HG02840 (cell line): ENCODE measurements at regions not wholly inside any gene's neighbourhood (a gene's known extent, or its start where the extent isn't known, plus 50 kb on each side); places are given as distances from the start of the nearest gene placed in this dataset.

Experiments
- ATAC-seq: cut with Tn5 transposase; IDR thresholded peaks from one replicate; pipeline ENCODE4 v1.9.1; 2021; ENCODE audit warnings: mild to moderate bottlenecking, moderate library complexity, moderate number of reproducible peaks; ENCODE audit not compliant: unreplicated experiment, low FRiP score

- ATAC-seq, result no peak
Observed at GRCh38 chr6:146902846-146903245, 301.4 kb upstream of the STXBP5 start.

DNA sequence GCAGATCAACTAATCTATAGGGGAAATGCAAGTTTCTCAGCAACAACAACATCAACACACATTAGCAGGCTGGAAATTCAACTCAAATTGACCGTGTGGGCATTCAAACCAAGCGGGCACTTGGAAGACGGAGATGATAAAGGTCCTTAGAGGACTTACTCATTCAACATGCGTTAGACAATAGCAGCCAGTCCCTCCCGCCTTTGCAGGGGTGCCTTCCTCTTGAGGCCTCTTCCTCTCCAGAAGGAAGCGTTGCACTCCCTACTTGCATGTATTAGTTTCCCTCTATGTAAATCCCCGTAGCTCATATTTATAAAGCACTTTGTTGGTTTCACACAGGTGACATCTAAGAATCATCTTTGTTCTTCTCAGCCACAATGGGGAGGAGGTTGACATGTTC, 300.8 kb upstream of the STXBP5 start:
- ATAC-seq, result no peak

GRCh38 chr6:146904596-146904995, 299.6 kb upstream of the STXBP5 start:
- no peak for ATAC-seq

- no peak for ATAC-seq
Observed at GRCh38 chr6:146905181-146905704, 299.0 kb upstream of the STXBP5 start.

GRCh38 chr6:146908786-146909185, 295.4 kb upstream of the STXBP5 start:
- ATAC-seq, result no peak

DNA sequence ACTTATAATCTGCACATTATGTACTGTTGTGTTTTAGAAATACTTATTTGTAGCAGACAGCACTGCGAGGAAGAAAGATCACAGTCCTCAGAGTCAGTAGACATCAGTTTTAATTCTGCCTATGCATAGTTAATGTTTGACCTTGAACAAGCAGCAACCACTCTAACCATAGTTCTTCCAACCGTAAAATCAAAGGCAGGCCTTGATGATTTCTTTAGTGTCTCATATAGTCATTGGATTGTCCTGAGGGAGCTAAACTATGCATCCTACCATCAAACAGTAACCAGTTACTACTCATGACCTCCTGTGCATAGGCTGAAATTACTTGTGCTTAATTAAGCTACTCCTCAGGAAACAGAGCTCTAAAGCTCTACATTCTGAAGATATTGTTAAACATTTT, 294.8 kb upstream of the STXBP5 start:
- ATAC-seq, result no peak

- ATAC-seq, result no peak
Observed at GRCh38 chr6:146909886-146910285, 294.3 kb upstream of the STXBP5 start.

- no peak for ATAC-seq
Observed at GRCh38 chr6:146910611-146911010, 293.6 kb upstream of the STXBP5 start.

DNA sequence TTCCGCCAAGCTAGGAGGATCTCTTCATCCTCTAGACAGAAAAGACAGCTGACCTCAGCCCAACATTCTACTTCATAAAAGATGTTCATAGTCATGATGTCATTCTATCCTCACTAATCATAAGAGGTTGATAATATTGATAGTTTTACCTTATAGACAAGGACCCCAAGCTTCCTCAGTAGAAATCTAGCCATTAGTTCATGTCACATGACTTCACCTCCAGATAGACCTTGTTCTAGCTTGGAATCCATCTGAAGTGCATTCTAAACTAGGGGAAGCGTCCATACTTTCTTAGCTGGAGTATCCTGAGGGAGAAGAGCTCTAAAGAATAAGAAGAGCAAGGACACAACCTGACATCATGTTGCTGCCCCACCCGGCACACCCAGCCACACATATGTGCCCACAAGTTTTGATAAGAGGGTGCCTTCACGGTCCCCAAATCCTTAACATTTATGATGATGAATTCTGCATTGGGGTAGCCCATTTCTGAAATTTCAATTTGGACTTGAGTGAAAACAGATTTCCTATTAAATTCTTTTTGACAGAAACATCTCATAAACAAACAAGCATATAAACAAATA, 292.5 kb upstream of the STXBP5 start:
- ATAC-seq, result no peak

GRCh38 chr6:146912730-146913685, 291.2 kb upstream of the STXBP5 start:
- ATAC-seq, result no peak

DNA sequence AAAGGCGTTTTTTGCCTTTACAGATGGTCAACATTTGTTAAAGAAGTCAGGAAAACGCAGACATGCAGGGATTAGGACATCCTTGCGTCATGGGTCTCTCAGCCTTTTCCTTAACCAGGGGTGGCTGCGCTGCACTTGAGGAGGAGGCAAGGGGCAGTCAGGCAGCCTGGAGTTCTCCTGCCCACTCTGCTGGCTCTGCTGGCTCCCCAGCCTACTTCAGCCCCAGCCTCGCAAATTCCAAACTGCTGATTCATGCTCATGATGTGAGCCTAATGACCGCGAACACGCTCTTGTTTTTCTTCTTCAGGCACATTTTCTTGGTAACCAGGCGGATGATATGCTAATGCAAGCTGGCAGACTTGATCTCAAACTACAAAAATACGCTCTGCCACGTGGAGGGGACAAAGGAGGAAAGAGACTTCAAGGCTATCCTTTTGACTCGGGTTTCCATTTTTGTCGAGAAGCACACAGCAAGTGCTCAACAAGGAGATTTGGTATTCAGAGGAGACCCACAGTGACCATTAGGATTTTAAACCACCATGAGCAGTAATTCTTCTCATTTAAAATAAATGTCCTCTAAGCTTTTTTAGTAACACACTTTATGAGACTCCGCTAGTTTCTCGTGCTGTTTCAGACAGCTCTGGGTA, 290.3 kb upstream of the STXBP5 start:
- no peak for ATAC-seq

- no peak for ATAC-seq
Observed at GRCh38 chr6:146914489-146915483, 289.4 kb upstream of the STXBP5 start.

DNA sequence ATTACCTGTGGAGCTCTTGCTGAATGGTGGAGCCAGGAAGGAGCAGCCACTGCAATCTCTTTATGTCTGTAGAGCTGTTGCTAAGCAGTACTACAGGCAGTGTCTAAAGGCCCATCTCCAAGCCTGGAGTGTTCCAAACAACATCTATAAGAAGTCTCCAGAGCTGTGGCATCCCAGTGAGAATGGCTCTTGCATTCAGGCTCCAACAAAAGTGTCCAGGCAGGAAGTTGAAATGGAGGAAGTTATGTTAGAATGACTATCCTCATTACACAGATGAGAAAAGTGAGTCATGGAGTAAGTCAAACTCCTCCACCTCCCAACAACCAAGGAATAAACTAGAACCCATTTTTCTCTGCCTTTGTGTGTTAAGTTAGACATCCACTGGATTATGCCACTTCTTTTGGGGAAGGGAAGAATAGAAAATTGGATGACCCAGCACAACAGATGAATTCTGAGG, 288.5 kb upstream of the STXBP5 start:
- ATAC-seq, result no peak

DNA sequence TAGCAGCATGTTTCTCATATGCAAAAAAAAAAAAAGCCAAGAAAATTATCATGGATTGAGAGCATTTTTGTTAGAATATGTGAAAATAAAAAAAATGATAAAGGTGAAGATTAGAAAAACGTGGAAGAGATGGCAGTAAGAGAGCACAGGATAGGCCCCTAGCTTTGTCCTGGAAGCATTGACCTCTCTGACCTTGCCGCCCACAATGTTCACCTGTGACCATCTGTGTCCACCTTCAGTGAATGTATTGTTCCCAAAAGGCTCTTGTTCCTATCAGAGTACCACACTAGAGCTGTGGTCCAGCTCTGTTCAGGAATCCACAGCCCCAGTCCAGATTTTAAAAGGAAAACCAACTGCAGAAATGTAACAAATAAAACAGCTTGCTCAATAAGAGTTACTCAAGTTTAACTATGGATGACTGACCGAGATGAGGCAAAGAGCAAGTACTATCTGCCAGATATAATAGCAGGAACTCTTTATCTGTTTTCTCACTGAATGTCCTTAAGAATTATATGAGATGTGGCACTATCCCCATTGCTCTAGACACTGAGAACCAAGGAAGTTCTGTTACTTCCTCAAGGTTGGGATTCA, 287.7 kb upstream of the STXBP5 start:
- no peak for ATAC-seq

- ATAC-seq, result no peak
Observed at GRCh38 chr6:146917182-146917581, 287.0 kb upstream of the STXBP5 start.

- ATAC-seq, result no peak
Observed at GRCh38 chr6:146917979-146918378, 286.2 kb upstream of the STXBP5 start.

GRCh38 chr6:146919017-146919416, 285.2 kb upstream of the STXBP5 start:
- no peak for ATAC-seq

- no peak for ATAC-seq
Observed at GRCh38 chr6:146923205-146923833, 280.9 kb upstream of the STXBP5 start.

GRCh38 chr6:146925846-146926245, 278.4 kb upstream of the STXBP5 start:
- ATAC-seq, result no peak
